ENCODE measurements at regions not wholly inside any gene's neighbourhood (a gene's known extent, or its start where the extent isn't known, plus 50 kb on each side); places are given as distances from the start of the nearest gene placed in this dataset.

GRCh38 chr6:155635416-155635815 lies 179.8 kb upstream of the NOX3 start:
- no peak for TF ChIP-seq CTCF (IDR thresholded peaks at IDR 0.05)
- no peak for TF ChIP-seq POLR2A (IDR thresholded peaks at IDR 0.05)

All from body of pancreas (tissue), 4 donors.